ENCODE measurements at regions not wholly inside any gene's neighbourhood (a gene's known extent, or its start where the extent isn't known, plus 50 kb on each side); places are given as distances from the start of the nearest gene placed in this dataset.

GRCh38 chr9:21609506-21609905 lies 127.4 kb upstream of the IFNE start:
- H3K23ac ChIP-seq (ENCODE audit: low read length), result no peak overlapping the region
- no peak overlapping the region for H4K5ac ChIP-seq (ENCODE audit: low read length)
- no peak overlapping the region for H3K4me2 ChIP-seq (ENCODE audit: low read length)
- no peak overlapping the region for H3K9ac ChIP-seq (ENCODE audit: low read length)
- no peak overlapping the region for H3K18ac ChIP-seq (ENCODE audit: low read length)
- no peak overlapping the region for H2BK15ac ChIP-seq (replicated peaks; ENCODE audit: low read depth)
- H3K36me3 ChIP-seq (ENCODE audit: control insufficient read depth, insufficient read depth, low read length), result no peaks in the 10 kb centered on the region
- H3K27ac ChIP-seq (ENCODE audit: low read depth, low read length), result no peak overlapping the region
- H3K79me2 ChIP-seq (ENCODE audit: control insufficient read depth, insufficient read depth, low read length), result no peaks in the 10 kb centered on the region
- H3K56ac ChIP-seq (ENCODE audit: low read length), result no peak overlapping the region
- no peak overlapping the region for H2AK5ac ChIP-seq (ENCODE audit: low read length)
- no peak overlapping the region for H4K8ac ChIP-seq (ENCODE audit: low read depth, low read length)
- no peak overlapping the region for H2BK120ac ChIP-seq (ENCODE audit: low read depth, low read length)
- no peaks in the 10 kb centered on the region for H3K79me1 ChIP-seq (ENCODE audit: low read length)
- H3K27me3 ChIP-seq (ENCODE audit: insufficient read depth, low read length, poor library complexity), result no peaks in the 10 kb centered on the region
- H2BK5ac ChIP-seq (ENCODE audit: low read length), result no peak overlapping the region
- no peak for DNase-seq
- H3K4ac ChIP-seq (ENCODE audit: low read depth, low read length), result no peak overlapping the region
- WGBS (ENCODE audit: extremely low coverage, insufficient coverage, low lambda C conversion rate), result no CpG with 5 or more reads among the region's 1 CpG
- no peaks in the 10 kb centered on the region for H3K4me1 ChIP-seq (ENCODE audit: control insufficient read depth, low read depth, low read length)
- no peak overlapping the region for H3K4me3 ChIP-seq (ENCODE audit: low read length)

- Histone ChIP-seq H3K4me3 (ENCODE audit: low read length) (no peak overlapping the region), H3K79me2 (ENCODE audit: control insufficient read depth, insufficient read depth, low read length) (no peaks in the 10 kb centered on the region), H3K79me1 (ENCODE audit: low read length) (no peaks in the 10 kb centered on the region), H3K4me2 (ENCODE audit: low read length) (no peak overlapping the region), H4K5ac (ENCODE audit: low read length) (no peak overlapping the region), H2BK5ac (ENCODE audit: low read length) (no peak overlapping the region), H2AK5ac (ENCODE audit: low read length) (no peak overlapping the region), H3K4me1 (ENCODE audit: control insufficient read depth, low read depth, low read length) (peaks cover 2% of the 10 kb centered on the region), H3K9ac (ENCODE audit: low read length) (no peak overlapping the region), H3K23ac (ENCODE audit: low read length) (no peak overlapping the region), H3K27me3 (ENCODE audit: insufficient read depth, low read length, poor library complexity) (no peaks in the 10 kb centered on the region), H3K4ac (ENCODE audit: low read depth, low read length) (no peak overlapping the region), H2BK120ac (ENCODE audit: low read depth, low read length) (no peak overlapping the region), H2BK15ac (replicated peaks; ENCODE audit: low read depth) (no peak overlapping the region), H3K27ac (ENCODE audit: low read depth, low read length) (no peak overlapping the region), H4K8ac (ENCODE audit: low read depth, low read length) (no peak overlapping the region), H3K36me3 (ENCODE audit: control insufficient read depth, insufficient read depth, low read length) (no peaks in the 10 kb centered on the region), H3K56ac (ENCODE audit: low read length) (no peak overlapping the region), H3K18ac (ENCODE audit: low read length) (no peak overlapping the region)
- no CpG with 5 or more reads among the region's 1 CpG for WGBS (ENCODE audit: extremely low coverage, insufficient coverage, low lambda C conversion rate)
- DNase-seq, result no peak
These were observed 129.8 kb upstream of the IFNE start for GRCh38 chr9:21611891-21612290.

GRCh38 chr9:21615018-21615417 lies 132.9 kb upstream of the IFNE start:
- H4K8ac ChIP-seq (ENCODE audit: low read depth, low read length), result no peak overlapping the region
- peak overlapping the region; percentile 9 for H2BK15ac ChIP-seq (replicated peaks; ENCODE audit: low read depth)
- H2AK5ac ChIP-seq (ENCODE audit: low read length), result no peak overlapping the region
- H3K27ac ChIP-seq (ENCODE audit: low read depth, low read length), result no peak overlapping the region
- no peak overlapping the region for H2BK5ac ChIP-seq (ENCODE audit: low read length)
- H3K36me3 ChIP-seq (ENCODE audit: control insufficient read depth, insufficient read depth, low read length), result no peaks in the 10 kb centered on the region
- no peak overlapping the region for H3K56ac ChIP-seq (ENCODE audit: low read length)
- H2BK120ac ChIP-seq (ENCODE audit: low read depth, low read length), result no peak overlapping the region
- no peaks in the 10 kb centered on the region for H3K27me3 ChIP-seq (ENCODE audit: insufficient read depth, low read length, poor library complexity)
- no peak overlapping the region for H3K4ac ChIP-seq (ENCODE audit: low read depth, low read length)
- H3K9ac ChIP-seq (ENCODE audit: low read length), result no peak overlapping the region
- no CpG with 5 or more reads among the region's 1 CpG for WGBS (ENCODE audit: extremely low coverage, insufficient coverage, low lambda C conversion rate)
- peaks cover 2% of the 10 kb centered on the region for H3K4me1 ChIP-seq (ENCODE audit: control insufficient read depth, low read depth, low read length)
- no peak overlapping the region for H3K18ac ChIP-seq (ENCODE audit: low read length)
- no peak overlapping the region for H3K4me3 ChIP-seq (ENCODE audit: low read length)
- H3K23ac ChIP-seq (ENCODE audit: low read length), result no peak overlapping the region
- no peaks in the 10 kb centered on the region for H3K79me1 ChIP-seq (ENCODE audit: low read length)
- DNase-seq, result peak; percentile 51
- no peak overlapping the region for H3K4me2 ChIP-seq (ENCODE audit: low read length)
- H4K5ac ChIP-seq (ENCODE audit: low read length), result no peak overlapping the region
- no peaks in the 10 kb centered on the region for H3K79me2 ChIP-seq (ENCODE audit: control insufficient read depth, insufficient read depth, low read length)

GRCh38 chr9:21615446-21615845 lies 133.3 kb upstream of the IFNE start:
- H3K36me3 ChIP-seq (ENCODE audit: control insufficient read depth, insufficient read depth, low read length), result no peaks in the 10 kb centered on the region
- H3K79me2 ChIP-seq (ENCODE audit: control insufficient read depth, insufficient read depth, low read length), result no peaks in the 10 kb centered on the region
- H2BK120ac ChIP-seq (ENCODE audit: low read depth, low read length), result no peak overlapping the region
- H3K4me3 ChIP-seq (ENCODE audit: low read length), result no peak overlapping the region
- no peak overlapping the region for H4K8ac ChIP-seq (ENCODE audit: low read depth, low read length)
- DNase-seq, result peak; percentile 87
- no peak overlapping the region for H2BK5ac ChIP-seq (ENCODE audit: low read length)
- no peak overlapping the region for H2AK5ac ChIP-seq (ENCODE audit: low read length)
- H3K27me3 ChIP-seq (ENCODE audit: insufficient read depth, low read length, poor library complexity), result no peaks in the 10 kb centered on the region
- no peak overlapping the region for H4K5ac ChIP-seq (ENCODE audit: low read length)
- no peak overlapping the region for H3K9ac ChIP-seq (ENCODE audit: low read length)
- no peaks in the 10 kb centered on the region for H3K79me1 ChIP-seq (ENCODE audit: low read length)
- H3K4me1 ChIP-seq (ENCODE audit: control insufficient read depth, low read depth, low read length), result peaks cover 2% of the 10 kb centered on the region
- H2BK15ac ChIP-seq (replicated peaks; ENCODE audit: low read depth), result peak overlapping the region; percentile 9
- H3K4me2 ChIP-seq (ENCODE audit: low read length), result no peak overlapping the region
- H3K23ac ChIP-seq (ENCODE audit: low read length), result no peak overlapping the region
- no peak overlapping the region for H3K27ac ChIP-seq (ENCODE audit: low read depth, low read length)
- H3K56ac ChIP-seq (ENCODE audit: low read length), result no peak overlapping the region
- no peak overlapping the region for H3K18ac ChIP-seq (ENCODE audit: low read length)
- WGBS (ENCODE audit: extremely low coverage, insufficient coverage, low lambda C conversion rate), result no CpG with 5 or more reads among the region's 4 CpGs
- no peak overlapping the region for H3K4ac ChIP-seq (ENCODE audit: low read depth, low read length)

GRCh38 chr9:21616082-21616778 lies 134.1 kb upstream of the IFNE start:
- Histone ChIP-seq H2BK120ac (ENCODE audit: low read depth, low read length) (no peak overlapping the region), H3K4me2 (ENCODE audit: low read length) (no peak overlapping the region), H3K4me1 (ENCODE audit: control insufficient read depth, low read depth, low read length) (peaks cover 2% of the 10 kb centered on the region), H2BK5ac (ENCODE audit: low read length) (no peak overlapping the region), H4K5ac (ENCODE audit: low read length) (no peak overlapping the region), H3K56ac (ENCODE audit: low read length) (no peak overlapping the region), H3K36me3 (ENCODE audit: control insufficient read depth, insufficient read depth, low read length) (no peaks in the 10 kb centered on the region), H3K18ac (ENCODE audit: low read length) (no peak overlapping the region), H3K9ac (ENCODE audit: low read length) (no peak overlapping the region), H3K4me3 (ENCODE audit: low read length) (no peak overlapping the region), H3K79me2 (ENCODE audit: control insufficient read depth, insufficient read depth, low read length) (no peaks in the 10 kb centered on the region), H3K79me1 (ENCODE audit: low read length) (no peaks in the 10 kb centered on the region), H3K23ac (ENCODE audit: low read length) (no peak overlapping the region), H3K4ac (ENCODE audit: low read depth, low read length) (no peak overlapping the region), H2AK5ac (ENCODE audit: low read length) (no peak overlapping the region), H2BK15ac (replicated peaks; ENCODE audit: low read depth) (peak overlapping the region; percentile 85), H3K27me3 (ENCODE audit: insufficient read depth, low read length, poor library complexity) (no peaks in the 10 kb centered on the region), H3K27ac (ENCODE audit: low read depth, low read length) (no peak overlapping the region), H4K8ac (ENCODE audit: low read depth, low read length) (no peak overlapping the region)
- DNase-seq, result peak; percentile 54
- WGBS (ENCODE audit: extremely low coverage, insufficient coverage, low lambda C conversion rate), result no CpG with 5 or more reads among the region's 6 CpGs
